ENCODE measurements at regions not wholly inside any gene's neighbourhood (a gene's known extent, or its start where the extent isn't known, plus 50 kb on each side); places are given as distances from the start of the nearest gene placed in this dataset.

DNA sequence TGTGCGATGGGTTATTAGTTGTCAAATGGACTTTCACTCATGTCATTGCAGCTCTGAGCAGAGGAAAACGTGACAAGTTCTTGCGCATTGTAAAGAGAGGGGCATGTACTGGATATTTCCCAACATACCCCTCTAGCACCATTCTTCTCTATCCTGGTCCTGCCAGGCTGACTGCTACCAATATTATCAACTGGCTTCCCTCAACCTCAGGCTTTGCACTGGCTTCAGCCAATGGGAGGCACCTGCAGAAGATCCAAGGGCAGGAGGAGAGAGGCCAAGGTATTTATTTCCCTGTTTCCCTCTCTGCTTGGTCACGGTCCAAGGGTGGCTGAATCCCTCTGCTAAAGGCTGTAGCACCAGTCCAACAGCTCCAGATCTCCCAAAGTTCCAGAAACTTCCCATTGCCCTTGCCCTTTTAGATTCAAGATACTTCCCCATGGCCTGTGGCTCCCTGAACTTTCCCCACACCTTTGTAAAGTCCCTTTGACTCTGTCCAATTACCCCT lies 175.6 kb upstream of the NECTIN1 start:
- no peak for TF ChIP-seq EP300 (IDR thresholded peaks at IDR 0.05; ENCODE audit: low read length)
- TF ChIP-seq POLR2A (conservative IDR thresholded peaks at IDR 0.05) = no peak
- no peak for TF ChIP-seq ZNF146 (CRISPR knock-in tag; IDR thresholded peaks at IDR 0.05; ENCODE audit: unreplicated experiment)
- TF ChIP-seq NR2F6 (CRISPR knock-in tag; IDR thresholded peaks at IDR 0.05) = no peak
- TF ChIP-seq CEBPB (tag; IDR thresholded peaks at IDR 0.05) = no peak
- no peak for TF ChIP-seq ESRRA (IDR thresholded peaks at IDR 0.05; ENCODE audit: borderline replicate concordance, low read depth)

Measured in K562 (cell line).